Activated naive CD8-positive, alpha-beta T cell treated with anti-CD3 and anti-CD28 coated beads, Interleukin-2, amount 50 U/mL, for 24 hours (primary cell): ENCODE measurements at regions not wholly inside any gene's neighbourhood (a gene's known extent, or its start where the extent isn't known, plus 50 kb on each side); places are given as distances from the start of the nearest gene placed in this dataset.

ENCODE experiments used
- ATAC-seq: fragments of 150-1000 bp; cut with Tn5 transposase; one replicate; pipeline ENCODE4 v1.10.0; 2021
- DNase-seq: peaks from one replicate; pipeline ENCODE4 v3.0.0; 2021
- H3K27ac Mint-ChIP-seq: one replicate; pipeline ENCODE4 v1.8.0; 2021; ENCODE audit warnings: mild to moderate bottlenecking, mixed read lengths
- H3K27me3 Mint-ChIP-seq: one replicate; pipeline ENCODE4 v1.8.0; 2021; ENCODE audit warnings: mixed read lengths
- H3K36me3 Mint-ChIP-seq: one replicate; pipeline ENCODE4 v1.8.0; 2021; ENCODE audit warnings: low read depth, mixed read lengths
- H3K4me1 Mint-ChIP-seq: one replicate; pipeline ENCODE4 v1.8.0; 2021; ENCODE audit warnings: mixed read lengths
- H3K4me3 Mint-ChIP-seq: one replicate; pipeline ENCODE4 v1.8.0; 2021; ENCODE audit warnings: mild to moderate bottlenecking, moderate library complexity, mixed read lengths
- H3K9me3 Mint-ChIP-seq: one replicate; pipeline ENCODE4 v1.8.0; 2021; ENCODE audit warnings: mixed read lengths

DNA sequence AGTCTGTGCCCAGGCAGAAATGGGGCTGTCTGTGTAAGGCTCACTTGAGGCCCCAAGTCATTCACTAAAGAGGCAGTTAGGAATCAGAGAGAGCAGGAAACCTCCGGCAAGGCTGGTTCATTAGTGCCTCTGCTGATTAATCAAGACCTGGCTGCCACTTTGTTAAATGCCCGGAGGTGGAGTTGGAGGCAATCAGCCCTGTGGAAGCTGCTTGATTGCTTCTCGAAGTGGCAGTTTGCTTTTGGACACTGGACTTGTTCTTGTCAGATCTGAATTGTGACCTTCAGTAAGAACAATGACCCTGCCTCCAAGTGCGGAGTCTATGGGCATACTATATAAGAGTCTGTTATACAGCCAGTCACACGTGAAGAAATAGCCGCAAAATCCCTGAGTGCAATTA is 183.9 kb upstream of the LINC00305 start:
- H3K27me3 Mint-ChIP-seq = peaks cover 1% of the 10 kb centered on the region
- no peak for ATAC-seq
- H3K36me3 Mint-ChIP-seq = no peaks in the 10 kb centered on the region
- peaks cover 3% of the 10 kb centered on the region for H3K9me3 Mint-ChIP-seq
- H3K27ac Mint-ChIP-seq = no peak overlapping the region
- no peaks in the 10 kb centered on the region for H3K4me1 Mint-ChIP-seq
- no peak overlapping the region for H3K4me3 Mint-ChIP-seq
- DNase-seq = no peak

DNA sequence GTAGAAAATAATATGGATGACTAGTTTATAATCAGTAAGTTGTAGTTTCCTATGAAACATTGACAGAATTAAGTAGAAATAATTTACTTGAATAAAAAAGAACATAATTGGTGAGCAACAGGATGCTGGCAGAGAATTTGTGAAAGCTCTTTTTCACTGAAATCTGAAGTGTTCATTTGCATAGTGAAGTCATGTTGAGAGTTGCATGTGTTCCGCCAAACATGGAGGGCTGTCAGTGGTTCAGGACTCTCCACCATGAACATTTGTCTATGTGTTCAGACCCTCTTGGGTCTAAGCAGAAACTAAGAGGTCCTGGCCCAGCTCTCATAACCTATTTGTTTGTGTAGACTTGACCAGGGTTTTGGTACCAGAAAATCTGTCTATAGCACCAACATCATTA is 182.5 kb upstream of the LINC00305 start:
- no peak for ATAC-seq
- Mint-ChIP-seq H3K27me3 (peaks cover 1% of the 10 kb centered on the region), H3K9me3 (peaks cover 3% of the 10 kb centered on the region), H3K36me3 (no peaks in the 10 kb centered on the region), H3K4me1 (no peaks in the 10 kb centered on the region), H3K27ac (no peak overlapping the region), H3K4me3 (no peak overlapping the region)
- no peak for DNase-seq

DNA sequence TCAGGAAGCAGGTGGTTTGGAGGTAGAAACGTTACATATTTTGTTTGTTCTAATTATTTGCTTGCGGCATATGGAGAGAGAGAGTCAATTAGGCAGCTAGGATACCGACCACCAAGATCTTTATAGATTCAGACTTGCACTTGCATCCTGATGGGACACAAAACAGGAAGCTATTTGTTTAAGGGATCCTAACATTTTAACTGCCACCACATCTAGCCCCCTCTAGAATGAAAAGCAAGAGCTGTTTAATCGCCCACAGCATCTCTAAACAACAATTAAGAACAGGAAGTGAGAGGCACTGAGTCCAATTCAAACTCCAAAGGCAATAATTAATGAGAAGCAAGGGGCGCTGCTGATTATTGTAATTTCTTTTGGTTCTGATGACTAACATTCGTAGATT is 182.0 kb upstream of the LINC00305 start:
- no peaks in the 10 kb centered on the region for H3K36me3 Mint-ChIP-seq
- no peak overlapping the region for H3K4me3 Mint-ChIP-seq
- DNase-seq (no peak), ATAC-seq (no peak)
- H3K4me1 Mint-ChIP-seq = no peaks in the 10 kb centered on the region
- peaks cover 3% of the 10 kb centered on the region for H3K9me3 Mint-ChIP-seq
- H3K27ac Mint-ChIP-seq = no peak overlapping the region
- H3K27me3 Mint-ChIP-seq = peaks cover 1% of the 10 kb centered on the region

DNA sequence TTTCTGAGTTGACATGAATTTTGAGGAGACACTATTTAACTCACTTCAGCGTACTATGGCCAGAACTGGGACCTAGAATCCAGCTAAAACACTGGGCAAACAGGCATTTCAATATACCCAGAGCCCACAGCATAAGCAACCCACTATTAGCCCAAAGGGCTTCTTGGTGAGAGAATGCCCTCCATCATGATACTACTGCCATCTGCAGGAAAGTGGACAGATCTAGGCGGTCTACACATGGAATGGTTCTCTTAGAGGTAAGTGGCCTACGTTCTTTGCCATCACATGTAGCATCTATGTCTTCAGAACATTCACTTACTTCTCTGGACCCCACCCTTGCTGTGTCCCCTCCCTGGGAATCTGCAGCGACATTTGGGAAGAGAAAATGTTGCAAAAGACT is 181.3 kb upstream of the LINC00305 start:
- DNase-seq (no peak), ATAC-seq (no peak)
- Mint-ChIP-seq H3K4me1 (no peaks in the 10 kb centered on the region), H3K4me3 (no peak overlapping the region), H3K27me3 (peaks cover 1% of the 10 kb centered on the region), H3K36me3 (no peaks in the 10 kb centered on the region), H3K9me3 (peaks cover 3% of the 10 kb centered on the region), H3K27ac (no peak overlapping the region)

DNA sequence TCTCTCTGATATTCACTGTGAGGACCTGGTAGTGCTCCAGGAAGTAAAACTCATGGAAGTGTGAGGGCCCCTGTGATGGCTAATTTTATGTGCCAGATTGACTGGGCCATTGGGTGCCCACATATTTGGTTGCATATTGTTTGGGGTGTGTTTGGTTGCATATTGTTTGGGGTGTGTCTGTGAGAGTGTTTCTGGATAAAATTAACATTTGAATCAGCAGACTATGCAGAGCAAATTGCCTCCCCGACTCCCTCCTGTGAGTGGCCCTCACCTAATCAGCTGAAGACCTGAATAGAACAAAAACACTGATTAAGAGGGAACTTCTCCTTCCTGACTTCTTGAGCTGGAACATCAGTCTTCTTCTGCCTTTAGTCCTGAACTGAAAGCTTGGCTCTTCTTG is 173.3 kb upstream of the LINC00305 start:
- ATAC-seq = no peak

DNA sequence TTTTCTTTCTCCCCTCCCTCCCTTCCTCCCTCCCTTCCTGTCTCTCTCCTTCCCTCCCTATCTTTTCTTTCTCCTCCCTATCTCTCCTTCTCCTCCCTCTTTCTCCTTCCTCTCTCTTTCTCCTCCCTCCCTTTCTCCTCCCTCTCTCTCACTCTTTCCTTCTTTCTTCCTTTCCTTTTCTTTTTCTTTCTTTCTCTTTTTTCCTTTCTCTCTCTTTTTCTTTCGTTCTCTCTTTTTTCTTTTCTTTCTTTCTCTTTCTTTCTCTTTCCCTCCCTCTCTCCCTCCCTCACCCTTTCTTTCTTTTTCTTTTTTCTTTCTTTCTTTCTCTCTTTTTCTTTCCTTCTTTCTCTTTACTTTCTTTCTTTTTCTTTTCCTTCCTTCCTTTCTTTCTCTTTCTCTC is 169.7 kb upstream of the LINC00305 start:
- Mint-ChIP-seq H3K4me3 (no peak overlapping the region), H3K4me1 (no peaks in the 10 kb centered on the region), H3K36me3 (no peaks in the 10 kb centered on the region), H3K27ac (no peak overlapping the region), H3K27me3 (no peaks in the 10 kb centered on the region), H3K9me3 (peaks cover 17% of the 10 kb centered on the region)
- ATAC-seq (no peak), DNase-seq (no peak)

More for the DNA sequence above, 173.3 kb upstream of the LINC00305 start:
- no peaks in the 10 kb centered on the region for H3K27me3 Mint-ChIP-seq
- peaks cover 17% of the 10 kb centered on the region for H3K9me3 Mint-ChIP-seq
- H3K4me1 Mint-ChIP-seq = no peaks in the 10 kb centered on the region
- no peaks in the 10 kb centered on the region for H3K36me3 Mint-ChIP-seq
- no peak overlapping the region for H3K4me3 Mint-ChIP-seq
- DNase-seq = no peak
- no peak overlapping the region for H3K27ac Mint-ChIP-seq

DNA sequence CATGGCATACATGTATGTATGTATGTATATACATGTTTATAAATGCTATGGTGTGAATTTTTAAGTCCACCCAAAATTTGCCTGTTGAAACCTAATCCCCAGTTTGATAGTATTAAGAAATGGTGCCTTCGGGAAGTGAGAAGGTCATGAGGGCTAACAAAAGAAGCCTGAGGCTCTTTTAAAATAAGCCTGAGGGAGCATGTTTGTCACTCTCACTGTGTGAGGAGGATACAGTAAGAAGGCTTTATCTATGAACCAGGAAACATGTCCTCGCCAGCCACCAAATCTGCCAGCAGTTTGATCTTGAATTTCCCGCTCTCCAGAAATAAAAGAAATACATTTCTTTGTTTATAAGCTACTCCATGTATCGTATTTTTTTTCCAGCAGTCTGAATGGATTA is 163.0 kb upstream of the LINC00305 start:
- no peak overlapping the region for H3K27ac Mint-ChIP-seq
- no peaks in the 10 kb centered on the region for H3K4me1 Mint-ChIP-seq
- no peaks in the 10 kb centered on the region for H3K9me3 Mint-ChIP-seq
- DNase-seq (no peak), ATAC-seq (no peak)
- no peaks in the 10 kb centered on the region for H3K36me3 Mint-ChIP-seq
- no peaks in the 10 kb centered on the region for H3K27me3 Mint-ChIP-seq
- no peak overlapping the region for H3K4me3 Mint-ChIP-seq

DNA sequence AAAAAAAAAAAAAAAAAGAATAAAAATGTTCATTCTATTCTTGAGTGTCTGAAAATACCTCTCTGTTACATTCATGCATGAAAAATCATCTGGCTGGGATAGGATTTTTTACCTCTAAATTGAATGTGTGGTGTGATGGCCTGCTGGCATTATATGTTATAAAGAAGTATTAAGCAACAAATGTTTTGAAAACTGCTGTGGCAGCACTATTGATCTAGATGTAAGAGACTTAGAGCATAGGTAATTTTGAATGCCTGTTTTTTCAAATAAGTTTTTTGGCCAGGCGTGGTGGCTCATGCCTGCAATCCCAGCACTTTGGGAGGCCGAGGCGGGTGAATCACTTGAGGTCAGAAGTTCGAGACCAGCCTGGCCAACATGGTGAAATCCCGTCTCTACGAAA is 147.0 kb upstream of the LINC00305 start:
- Mint-ChIP-seq H3K27me3 (no peaks in the 10 kb centered on the region), H3K36me3 (no peaks in the 10 kb centered on the region), H3K4me3 (no peak overlapping the region), H3K4me1 (no peaks in the 10 kb centered on the region), H3K9me3 (peaks cover 4% of the 10 kb centered on the region), H3K27ac (no peak overlapping the region)
- DNase-seq (no peak), ATAC-seq (no peak)

DNA sequence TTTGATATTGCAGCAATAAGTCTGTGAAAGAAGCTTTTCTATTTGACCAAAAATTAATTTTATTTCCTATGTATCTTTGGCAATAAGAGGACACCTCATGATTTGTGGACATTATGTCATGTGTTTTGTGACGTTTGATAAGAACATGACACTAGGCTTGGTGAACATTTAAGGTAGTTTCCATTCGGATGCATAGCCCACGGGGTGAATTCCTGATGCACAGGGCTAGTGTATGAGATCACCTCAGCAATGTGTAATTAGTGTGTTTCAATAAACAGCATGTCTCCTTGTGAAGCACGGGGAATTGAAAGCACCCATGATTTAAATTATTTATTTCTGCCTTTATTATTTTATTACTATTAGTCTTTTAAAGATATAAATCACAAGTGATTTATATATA is 146.1 kb upstream of the LINC00305 start:
- H3K27me3 Mint-ChIP-seq = no peaks in the 10 kb centered on the region
- no peak for DNase-seq
- H3K27ac Mint-ChIP-seq = no peak overlapping the region
- ATAC-seq = no peak
- H3K4me1 Mint-ChIP-seq = no peaks in the 10 kb centered on the region
- H3K36me3 Mint-ChIP-seq = no peaks in the 10 kb centered on the region
- H3K4me3 Mint-ChIP-seq = no peak overlapping the region
- H3K9me3 Mint-ChIP-seq = peaks cover 4% of the 10 kb centered on the region

DNA sequence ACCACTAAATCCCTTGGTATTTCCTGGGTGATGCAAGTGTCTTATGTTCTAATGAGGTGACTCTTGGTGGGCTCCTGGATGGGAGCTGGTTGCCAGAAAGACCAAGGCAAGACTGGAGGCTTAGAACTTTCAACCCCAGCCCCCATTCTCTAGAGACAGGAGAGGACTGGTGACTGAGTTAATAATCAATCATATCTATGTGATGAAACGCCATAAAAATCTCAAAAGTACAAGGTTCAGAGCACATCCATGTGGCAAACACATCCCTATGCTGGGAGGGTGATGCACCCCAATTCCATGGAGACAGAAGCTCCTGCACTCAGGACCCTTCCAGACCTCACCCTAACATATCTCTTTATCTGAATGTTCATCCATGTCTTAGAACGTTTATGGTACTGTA is 139.5 kb upstream of the LINC00305 start:
- H3K4me1 Mint-ChIP-seq = no peaks in the 10 kb centered on the region
- no peak for DNase-seq
- H3K9me3 Mint-ChIP-seq = no peaks in the 10 kb centered on the region
- H3K4me3 Mint-ChIP-seq = no peak overlapping the region
- H3K27ac Mint-ChIP-seq = no peak overlapping the region
- no peaks in the 10 kb centered on the region for H3K36me3 Mint-ChIP-seq
- ATAC-seq = no peak
- H3K27me3 Mint-ChIP-seq = no peaks in the 10 kb centered on the region

DNA sequence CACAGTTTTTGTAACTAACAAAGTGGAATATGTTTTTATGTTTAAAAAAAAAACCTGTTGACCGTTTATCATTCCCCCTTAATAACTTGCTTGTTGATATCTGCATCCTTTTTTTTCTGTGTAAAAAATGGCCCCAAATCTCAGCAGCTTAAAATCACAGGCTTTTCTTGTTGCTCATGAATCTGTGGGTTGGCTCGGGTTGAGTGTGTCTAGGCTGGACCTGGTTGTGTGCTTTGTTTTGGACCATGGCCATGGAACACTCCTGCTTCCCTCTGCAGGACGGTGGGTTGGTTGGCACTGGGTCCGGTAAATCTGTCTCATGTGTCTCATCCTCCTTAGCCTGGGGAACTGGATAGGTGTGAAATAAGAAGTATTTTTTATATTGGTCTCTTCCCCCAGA is 139.0 kb upstream of the LINC00305 start:
- no peaks in the 10 kb centered on the region for H3K4me1 Mint-ChIP-seq
- H3K27ac Mint-ChIP-seq = no peak overlapping the region
- H3K36me3 Mint-ChIP-seq = no peaks in the 10 kb centered on the region
- no peaks in the 10 kb centered on the region for H3K27me3 Mint-ChIP-seq
- ATAC-seq (no peak), DNase-seq (no peak)
- no peaks in the 10 kb centered on the region for H3K9me3 Mint-ChIP-seq
- H3K4me3 Mint-ChIP-seq = no peak overlapping the region

DNA sequence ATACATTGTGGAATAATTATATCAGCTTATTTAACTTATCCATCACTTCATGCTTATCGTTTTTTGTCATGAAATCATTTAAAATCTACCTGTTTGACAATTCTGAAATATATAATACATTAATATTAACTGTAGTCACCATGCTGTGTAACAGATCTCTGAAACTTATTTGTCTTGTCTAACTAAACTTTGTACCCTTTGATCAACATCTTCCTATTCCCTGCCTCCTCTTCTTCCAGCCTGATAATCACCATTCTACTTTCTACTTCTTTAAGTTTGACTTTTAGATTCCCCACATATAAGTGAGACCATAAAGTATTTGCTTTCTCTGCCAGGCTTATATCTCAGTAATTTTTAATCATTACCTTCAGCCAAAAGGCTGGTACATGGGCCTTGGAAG is 134.2 kb upstream of the LINC00305 start:
- no peak for ATAC-seq
- H3K36me3 Mint-ChIP-seq = no peaks in the 10 kb centered on the region
- H3K9me3 Mint-ChIP-seq = peaks cover 13% of the 10 kb centered on the region

DNA sequence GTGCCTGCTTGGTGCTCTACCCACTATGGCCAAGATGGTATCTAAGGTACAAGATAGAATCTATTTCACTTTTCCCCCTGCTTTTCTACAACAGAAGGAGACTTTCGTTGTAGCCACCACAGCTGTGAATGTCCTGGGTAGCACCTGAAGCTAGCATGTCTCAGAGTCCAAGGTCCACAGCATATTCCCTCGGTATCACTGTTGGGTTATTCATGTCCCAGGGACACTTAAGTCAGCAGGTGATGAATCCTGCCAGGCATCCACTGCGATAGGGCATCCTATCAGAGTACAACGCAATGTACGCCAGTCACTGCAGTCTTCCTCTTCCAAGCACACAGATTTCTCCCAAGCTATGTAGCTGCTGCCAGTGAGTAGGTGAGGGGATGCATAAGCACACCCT is 129.1 kb upstream of the LINC00305 start:
- Mint-ChIP-seq H3K27me3 (no peaks in the 10 kb centered on the region), H3K4me3 (no peak overlapping the region)

More for the DNA sequence above, 134.2 kb upstream of the LINC00305 start:
- Mint-ChIP-seq H3K27me3 (no peaks in the 10 kb centered on the region), H3K4me1 (no peaks in the 10 kb centered on the region), H3K27ac (no peak overlapping the region), H3K4me3 (no peak overlapping the region)
- DNase-seq = no peak

DNA sequence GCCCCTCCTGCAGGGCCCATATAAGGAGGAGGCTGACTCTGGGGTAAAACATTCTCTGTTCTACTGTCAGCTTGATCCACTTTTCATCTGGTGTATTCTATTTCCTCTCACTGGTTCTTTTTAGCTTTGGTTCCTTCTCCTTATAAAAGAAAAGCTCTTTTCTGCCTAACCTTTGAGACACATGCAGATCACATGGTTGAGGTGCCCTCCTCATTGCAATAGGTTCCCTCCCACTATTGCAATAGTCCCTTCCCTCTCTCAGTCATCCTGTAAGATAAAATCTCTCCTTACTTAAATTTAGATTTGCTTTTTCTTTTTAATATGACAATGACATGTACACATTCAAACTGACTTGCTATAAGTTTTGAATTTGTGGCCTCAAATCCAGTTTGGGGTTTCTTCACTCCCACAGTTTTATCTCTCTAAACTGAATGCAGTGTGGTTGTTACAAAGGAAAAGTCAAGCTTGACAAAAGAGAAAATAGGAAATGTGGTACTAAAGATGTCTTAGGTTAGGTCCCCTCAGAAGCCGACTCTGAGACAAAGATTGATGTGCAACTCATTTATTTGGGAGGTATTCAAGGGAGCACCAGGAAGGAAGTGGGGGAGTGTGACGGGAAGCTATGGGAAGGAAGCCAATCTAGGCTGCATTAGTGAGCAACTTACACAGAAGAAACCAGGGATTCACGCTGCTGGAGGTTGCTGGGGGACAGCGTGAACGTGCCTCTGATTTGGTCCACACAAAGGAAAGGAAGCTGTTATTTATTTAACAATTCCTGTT is 127.6 kb upstream of the LINC00305 start:
- no peaks in the 10 kb centered on the region for H3K4me1 Mint-ChIP-seq
- no peak overlapping the region for H3K4me3 Mint-ChIP-seq
- H3K36me3 Mint-ChIP-seq = no peaks in the 10 kb centered on the region
- no peak overlapping the region for H3K27ac Mint-ChIP-seq
- ATAC-seq (no peak), DNase-seq (no peak)
- peaks cover 13% of the 10 kb centered on the region for H3K9me3 Mint-ChIP-seq
- no peaks in the 10 kb centered on the region for H3K27me3 Mint-ChIP-seq

More for the DNA sequence above, 129.1 kb upstream of the LINC00305 start:
- ATAC-seq = no peak
- Mint-ChIP-seq H3K27ac (no peak overlapping the region), H3K36me3 (no peaks in the 10 kb centered on the region), H3K9me3 (peaks cover 18% of the 10 kb centered on the region), H3K4me1 (no peaks in the 10 kb centered on the region)
- DNase-seq = no peak

DNA sequence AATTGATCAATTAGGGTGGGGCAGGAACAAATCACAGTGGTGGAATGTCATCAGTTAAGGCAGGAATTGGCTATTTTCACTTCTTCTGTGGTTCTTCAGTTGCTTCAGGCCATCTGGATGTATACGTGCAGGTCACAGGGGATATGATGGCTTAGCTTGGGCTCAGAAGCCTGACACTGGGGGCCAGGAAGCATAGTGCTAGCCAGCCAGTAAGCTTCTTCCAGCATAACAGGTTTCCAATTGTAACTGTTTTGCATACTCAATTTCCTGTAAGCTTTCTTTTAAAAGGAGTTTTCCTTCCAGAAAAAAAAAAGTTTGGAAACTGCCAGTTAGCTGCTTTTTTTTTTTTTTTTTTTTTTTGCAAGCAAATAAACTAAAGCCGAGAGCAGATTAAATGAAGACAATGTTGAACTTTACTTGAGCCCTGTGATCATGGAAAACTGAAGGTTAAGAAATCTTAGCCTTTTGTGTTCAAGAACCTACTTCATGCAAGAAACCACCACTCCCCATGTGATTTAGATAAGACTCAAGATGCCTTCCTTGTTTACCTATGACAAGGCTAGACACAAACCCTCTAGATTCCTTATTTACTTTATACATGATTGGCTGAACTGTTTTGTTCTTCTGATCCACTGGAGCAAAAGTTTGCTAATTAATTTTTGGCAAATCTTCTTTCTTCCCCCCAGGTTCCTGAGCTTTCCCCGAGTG is 126.9 kb upstream of the LINC00305 start:
- ATAC-seq (no peak), DNase-seq (no peak)
- Mint-ChIP-seq H3K27me3 (no peaks in the 10 kb centered on the region), H3K4me3 (no peak overlapping the region), H3K27ac (no peak overlapping the region), H3K4me1 (no peaks in the 10 kb centered on the region), H3K9me3 (peaks cover 13% of the 10 kb centered on the region), H3K36me3 (no peaks in the 10 kb centered on the region)
